NCI-H128 (cell line): ENCODE measurements at regions not wholly inside any gene's neighbourhood (a gene's known extent, or its start where the extent isn't known, plus 50 kb on each side); places are given as distances from the start of the nearest gene placed in this dataset.
"Not testable (repeated sequence)": the region's sequence is repeated elsewhere in the genome, so short reads cannot be mapped to it uniquely, and the experiment has no call there.

ENCODE experiments used
- DNase-seq: peaks from one replicate; lab custom pipeline; 2025; ENCODE audit not compliant: unreplicated experiment; lab: John Stamatoyannopoulos, UW

DNA sequence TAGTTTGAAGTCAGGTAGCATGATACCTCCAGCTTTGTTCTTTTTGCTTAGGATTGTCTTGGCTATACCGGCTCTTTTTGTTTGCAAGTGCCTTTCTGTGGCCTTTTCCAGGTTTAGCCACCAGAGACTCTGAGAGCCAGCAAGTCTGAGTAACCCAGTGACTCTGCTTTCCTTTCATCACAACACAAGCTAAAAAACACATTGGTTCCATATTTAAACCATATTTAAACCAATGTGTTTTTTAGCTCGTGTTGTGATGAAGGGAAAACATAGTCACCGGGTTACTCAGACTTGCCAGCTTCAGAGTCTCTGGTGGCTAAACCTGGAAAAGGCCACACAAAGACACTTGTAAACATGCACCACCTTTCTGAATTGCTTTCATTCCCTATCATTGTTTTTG is 493.3 kb downstream of the NTRK2 start:
- DNase-seq, result no peak

DNA sequence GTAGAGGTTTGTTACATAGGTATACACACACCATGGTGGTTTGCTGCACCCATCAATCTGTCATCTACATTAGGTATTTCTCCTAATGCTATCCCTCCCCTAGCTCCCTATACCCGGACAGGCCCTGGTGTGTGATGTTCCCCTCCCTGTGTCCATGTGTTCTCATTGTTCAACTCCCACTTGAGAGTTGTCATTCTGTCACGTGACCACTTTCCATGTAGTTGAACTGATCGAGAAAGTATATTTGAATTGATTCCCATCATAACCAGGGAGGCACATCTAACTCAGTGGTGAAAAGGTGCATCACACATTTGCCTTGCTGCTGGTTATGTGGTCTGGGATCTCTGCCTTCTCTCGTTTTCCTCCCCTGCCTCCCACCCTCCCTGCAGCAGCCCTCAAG is 491.4 kb downstream of the NTRK2 start:
- DNase-seq, result not testable (repeated sequence)

GRCh38 chr9:85158512-85158911 is 489.0 kb downstream of the NTRK2 start:
- no peak for DNase-seq

DNA sequence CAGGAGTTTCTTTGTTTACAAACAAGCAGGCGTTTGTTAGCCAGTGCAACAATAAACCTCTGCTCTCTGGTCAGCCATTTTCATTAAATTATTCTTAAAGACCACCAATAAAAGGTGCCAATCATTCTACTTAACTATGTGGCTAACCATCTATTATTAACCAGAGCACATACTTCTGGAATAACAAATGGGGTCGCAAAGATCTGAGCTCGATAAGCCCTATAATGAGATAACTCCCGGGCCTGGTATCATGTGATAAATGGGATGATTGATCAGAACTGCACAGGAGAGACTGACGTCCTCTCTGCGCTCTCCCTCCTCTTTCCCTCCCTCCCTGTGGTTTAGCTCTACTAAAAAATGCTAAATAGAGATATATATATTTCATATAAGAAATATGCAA is 488.2 kb downstream of the NTRK2 start:
- no peak for DNase-seq

DNA sequence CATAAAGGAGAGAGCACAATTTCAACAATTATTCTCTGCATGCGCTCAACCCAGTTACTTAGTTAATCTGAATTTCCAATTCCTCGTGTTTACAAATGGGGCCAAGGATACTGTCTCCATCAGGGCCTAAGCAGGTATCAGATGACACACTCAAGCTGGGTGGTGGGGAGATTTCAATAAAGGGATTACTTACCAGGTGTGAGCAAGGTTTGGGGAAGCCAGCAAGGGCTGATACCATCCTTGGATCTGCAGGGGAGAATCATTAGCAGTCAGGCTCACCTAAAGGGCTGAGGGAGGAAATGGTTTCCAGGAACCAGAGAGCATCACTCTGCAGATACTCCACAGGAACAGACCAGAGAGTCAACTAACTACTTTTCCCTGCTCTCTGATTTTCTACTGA is 487.1 kb downstream of the NTRK2 start:
- no peak for DNase-seq

GRCh38 chr9:85155352-85155751 is 485.8 kb downstream of the NTRK2 start:
- DNase-seq, result no peak

DNA sequence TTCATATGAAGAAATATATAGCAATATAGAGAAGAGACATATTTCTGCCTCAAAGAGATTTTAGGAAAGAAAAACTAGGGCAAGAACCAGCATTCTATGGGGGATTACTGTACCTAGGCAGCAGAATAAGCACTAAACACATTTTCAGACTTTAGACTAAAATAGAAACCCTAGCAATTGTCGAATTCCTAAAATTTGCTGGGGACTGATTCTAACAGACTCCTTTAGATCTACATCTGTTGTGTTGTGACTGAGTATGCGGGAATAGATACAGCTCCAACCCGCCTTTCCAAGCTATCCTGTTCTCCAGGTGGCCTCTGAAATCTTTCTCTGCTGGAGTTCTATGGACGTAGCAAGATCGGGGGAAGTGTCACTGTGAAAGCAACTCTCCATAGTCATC is 482.2 kb downstream of the NTRK2 start:
- DNase-seq, result no peak

DNA sequence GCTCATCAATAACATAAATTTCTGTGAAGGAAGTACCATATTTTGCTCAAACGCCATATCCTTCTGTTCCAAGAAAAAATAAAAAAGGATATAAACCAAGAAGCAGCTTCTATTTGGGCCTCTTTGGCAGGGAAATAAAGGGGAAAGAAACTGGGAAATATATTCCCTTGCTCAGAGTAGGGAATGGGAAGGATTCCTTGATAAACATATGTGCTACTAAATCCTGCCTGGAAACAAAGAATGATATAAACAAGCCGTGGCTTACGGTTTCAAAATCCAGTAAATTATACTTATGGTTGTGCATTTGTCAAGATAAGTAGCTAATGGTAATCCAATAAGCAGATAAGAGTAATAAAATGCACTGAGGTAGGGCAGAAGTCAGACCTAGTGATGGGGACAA is 481.6 kb downstream of the NTRK2 start:
- no peak for DNase-seq

DNA sequence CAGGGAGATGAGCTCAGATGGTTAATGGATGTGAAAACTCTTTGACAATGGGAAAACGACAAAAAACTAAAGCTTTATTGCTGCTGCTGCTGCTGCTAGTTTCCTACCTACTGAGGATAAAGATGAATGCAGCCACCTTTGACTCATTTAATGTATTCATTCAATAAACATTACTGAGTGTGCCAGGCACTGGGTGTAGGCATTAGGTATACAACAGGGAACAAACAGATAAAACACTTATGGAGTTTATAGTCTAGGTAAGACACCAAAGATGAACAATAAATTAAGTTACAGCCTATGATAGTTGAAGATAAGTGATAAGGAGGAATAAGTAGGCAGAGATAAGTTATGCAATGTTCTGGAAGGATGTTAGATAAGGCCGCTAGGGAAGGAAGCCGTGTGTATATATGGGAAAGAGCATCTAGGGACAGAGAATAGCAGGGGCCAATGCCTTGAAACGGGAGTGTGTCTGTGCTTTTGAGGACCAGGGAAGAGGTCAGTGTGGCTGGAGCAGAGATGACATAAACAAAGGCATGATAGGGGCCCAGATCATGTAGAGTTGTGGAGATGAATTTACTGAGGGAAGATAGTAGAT is 477.6 kb downstream of the NTRK2 start:
- no peak for DNase-seq

DNA sequence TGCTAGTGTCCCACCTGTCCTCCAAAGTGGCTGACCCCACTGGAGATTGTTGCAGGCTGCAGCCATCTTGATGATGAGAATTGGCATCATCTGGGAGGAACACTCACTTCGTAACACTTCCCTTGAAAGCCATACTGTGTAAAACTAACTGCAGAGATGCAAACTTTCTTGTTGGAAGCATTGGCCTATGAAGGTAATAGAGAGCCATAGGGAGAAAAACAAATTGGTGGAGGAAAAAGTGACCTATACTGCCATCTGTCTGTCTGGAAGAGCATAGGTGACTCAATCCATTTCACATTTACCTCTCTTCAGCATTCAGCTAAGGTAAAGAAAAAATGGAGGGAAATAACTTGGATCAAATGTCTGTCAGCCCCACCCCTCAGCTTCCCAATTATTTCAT is 473.4 kb downstream of the NTRK2 start:
- no peak for DNase-seq

DNA sequence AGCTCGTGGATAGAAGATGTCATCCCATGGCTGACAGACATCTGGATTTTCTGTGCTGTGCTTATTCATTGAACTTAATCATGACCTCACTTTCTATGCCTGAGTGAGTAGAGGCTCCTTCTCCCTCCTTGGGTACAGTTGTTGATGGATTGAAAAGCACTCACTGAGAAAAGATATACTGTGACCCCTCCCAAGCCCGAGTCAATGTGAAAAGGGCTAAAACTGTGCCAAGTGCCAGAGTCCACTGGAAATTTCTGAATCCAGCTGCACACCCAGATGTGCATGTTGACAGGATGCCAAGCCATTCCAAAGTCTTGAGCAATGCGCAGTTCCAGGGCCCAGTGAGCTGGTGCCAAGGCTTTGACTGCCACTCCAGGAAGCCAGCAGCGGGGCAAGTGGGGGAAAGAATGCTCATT is 473.0 kb downstream of the NTRK2 start:
- DNase-seq, result no peak

DNA sequence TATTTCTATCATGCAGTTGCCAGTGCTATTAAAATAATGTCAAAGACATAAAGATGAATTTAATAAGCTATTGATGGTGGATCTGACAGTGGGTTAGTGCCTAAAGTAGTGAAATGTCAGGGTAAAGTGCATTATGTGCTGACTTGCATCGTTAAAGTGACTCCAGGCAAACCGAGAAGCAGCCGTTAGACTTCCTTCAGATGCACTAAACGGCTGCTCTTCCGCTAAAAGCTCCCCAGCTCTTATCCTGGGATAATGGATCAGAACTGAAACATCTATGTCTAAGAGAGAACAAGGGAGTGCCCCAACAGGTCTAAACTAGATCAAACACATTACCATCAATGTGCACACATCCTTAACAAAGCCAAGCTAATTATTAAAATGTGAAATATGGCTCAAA is 468.2 kb downstream of the NTRK2 start:
- DNase-seq, result no peak

DNA sequence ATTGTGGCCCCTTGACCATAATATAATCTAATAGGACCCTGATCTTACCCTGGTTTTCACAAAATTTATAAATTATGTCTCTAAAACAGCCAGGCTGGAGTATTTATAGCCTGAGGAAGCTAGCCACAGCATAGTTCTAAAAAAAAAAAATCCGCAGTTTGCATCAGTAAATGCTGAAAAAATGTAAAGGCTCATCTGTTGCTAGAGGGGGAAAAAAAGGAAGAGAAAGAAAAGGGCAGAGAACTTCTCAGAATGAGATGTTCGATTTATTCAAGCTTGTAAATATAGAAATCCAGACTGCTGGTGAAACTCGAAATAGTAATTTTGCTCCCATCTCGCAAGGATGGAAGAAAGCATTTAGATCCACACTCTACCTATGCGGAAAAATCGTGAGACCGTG is 467.5 kb downstream of the NTRK2 start:
- no peak for DNase-seq

- no peak for DNase-seq
Observed at GRCh38 chr9:85136507-85136906, 467.0 kb downstream of the NTRK2 start.

- DNase-seq, result no peak
Observed at GRCh38 chr9:85130764-85131163, 461.2 kb downstream of the NTRK2 start.

DNA sequence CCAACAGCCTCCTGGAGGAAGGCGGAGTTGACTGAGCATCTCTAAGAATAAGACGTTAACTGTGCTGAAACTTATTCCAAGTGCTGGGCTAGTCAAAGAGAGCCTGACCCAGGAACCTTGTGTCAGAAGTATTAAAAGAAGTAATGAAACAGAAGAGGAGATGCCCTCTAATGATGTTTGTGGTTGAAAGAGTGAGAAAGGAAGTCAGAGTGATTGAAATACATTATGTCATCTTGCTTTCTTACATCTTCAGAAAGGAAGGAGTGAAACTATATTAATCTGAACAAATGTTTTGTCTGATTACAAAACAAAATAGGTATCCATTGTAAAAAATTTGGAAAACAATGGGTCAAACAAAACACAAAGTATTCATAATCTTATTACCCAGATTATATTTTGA is 460.7 kb downstream of the NTRK2 start:
- no peak for DNase-seq

GRCh38 chr9:85129514-85129913 is 460.0 kb downstream of the NTRK2 start:
- DNase-seq, result no peak

- no peak for DNase-seq
Observed at GRCh38 chr9:85118990-85119755, 449.6 kb downstream of the NTRK2 start.

GRCh38 chr9:85117831-85118230 is 448.3 kb downstream of the NTRK2 start:
- DNase-seq, result no peak

DNA sequence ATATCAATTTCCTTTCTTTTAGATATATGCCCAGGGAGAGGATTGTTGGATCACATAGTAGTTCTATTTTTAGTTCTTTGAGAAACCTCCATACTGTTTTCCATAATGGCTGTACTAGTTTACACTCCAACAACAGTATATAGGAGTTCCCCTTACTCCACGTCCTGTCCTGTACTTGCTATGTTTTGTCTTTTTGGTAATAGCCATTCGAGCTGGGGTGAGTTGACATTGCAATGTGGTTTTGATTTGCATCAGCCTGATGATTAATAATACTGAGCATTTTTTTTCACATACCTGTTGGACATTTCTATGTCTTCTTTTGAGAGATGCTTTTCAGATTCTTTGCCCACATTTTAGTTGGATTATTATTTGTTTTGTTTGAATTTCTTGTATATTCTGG is 445.9 kb downstream of the NTRK2 start:
- DNase-seq, result no peak

DNA sequence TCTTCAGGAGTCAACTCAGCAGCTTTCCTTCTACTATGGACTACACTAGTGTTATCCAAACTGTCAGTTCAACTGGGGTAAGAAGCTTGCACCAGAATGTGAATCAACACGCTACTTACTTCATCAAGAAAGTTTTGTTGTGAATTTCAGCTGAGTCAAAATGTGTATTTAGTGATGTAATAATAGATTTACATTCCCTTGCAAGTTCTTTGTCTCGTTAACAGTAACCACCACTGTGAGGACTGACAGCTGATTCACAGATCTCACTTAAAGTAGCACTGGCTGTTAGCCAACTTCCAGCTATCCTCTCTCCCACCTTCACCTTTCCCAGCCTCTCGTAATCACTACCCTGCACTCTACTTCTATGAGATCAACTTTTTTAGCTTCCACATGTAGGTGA is 445.3 kb downstream of the NTRK2 start:
- DNase-seq, result no peak

DNA sequence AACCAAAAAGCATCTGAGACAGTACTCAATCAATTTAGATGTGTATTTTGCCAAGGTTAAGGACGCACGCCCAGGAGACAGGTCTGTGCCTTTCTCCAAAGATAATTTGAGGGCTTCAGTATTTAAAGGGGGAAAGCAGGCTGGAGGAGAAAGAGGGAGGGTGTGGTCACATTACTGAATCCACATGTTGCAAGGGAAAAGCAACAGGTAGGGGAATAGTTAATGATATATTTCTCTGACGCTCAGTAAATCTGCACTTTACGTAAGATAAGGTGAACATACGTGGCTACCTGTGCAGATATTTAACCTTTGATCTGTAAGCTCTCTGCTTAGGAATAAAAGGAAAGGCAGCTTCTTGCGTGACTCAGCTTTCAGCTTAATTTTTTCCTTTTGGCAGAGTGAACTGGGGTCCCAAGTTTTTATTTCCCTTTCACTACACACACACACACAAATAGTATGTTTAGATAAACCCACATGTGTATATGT is 443.4 kb downstream of the NTRK2 start:
- DNase-seq, result no peak

GRCh38 chr9:85112391-85112790 is 442.9 kb downstream of the NTRK2 start:
- DNase-seq, result no peak
